ENCODE measurements at regions not wholly inside any gene's neighbourhood (a gene's known extent, or its start where the extent isn't known, plus 50 kb on each side); places are given as distances from the start of the nearest gene placed in this dataset.
"Not testable (repeated sequence)": the region's sequence is repeated elsewhere in the genome, so short reads cannot be mapped to it uniquely, and the experiment has no call there.

GRCh38 chr13:81275666-81276258 lies 934.8 kb upstream of the SPRY2 start:
- no peak overlapping the region for H3K4me3 ChIP-seq (ENCODE audit: low read length)
- H3K27me3 ChIP-seq (ENCODE audit: control insufficient read depth, insufficient read depth, low read length): no peaks in the 10 kb centered on the region
- no peak overlapping the region for H3K27ac ChIP-seq (ENCODE audit: low read length)
- peak; percentile 13 for DNase-seq (ENCODE audit: low read depth, low spot score)
- H3K36me3 ChIP-seq (ENCODE audit: control insufficient read depth, insufficient read depth, low read length): no peaks in the 10 kb centered on the region
- H3K9me3 ChIP-seq (ENCODE audit: control insufficient read depth, insufficient read depth, low read length): no peaks in the 10 kb centered on the region; the same call in 1 of the 2 replicates
- H3K4me1 ChIP-seq (ENCODE audit: control insufficient read depth, insufficient read depth, low read length): no peaks in the 10 kb centered on the region
- WGBS (ENCODE audit: insufficient coverage, insufficient read length): no CpG with 5 or more reads among the region's 8 CpGs

- Histone ChIP-seq H3K4me3 (ENCODE audit: low read length) (no peak overlapping the region), H3K27ac (ENCODE audit: low read length) (no peak overlapping the region), H3K4me1 (ENCODE audit: control insufficient read depth, insufficient read depth, low read length) (no peaks in the 10 kb centered on the region), H3K36me3 (ENCODE audit: control insufficient read depth, insufficient read depth, low read length) (no peaks in the 10 kb centered on the region), H3K27me3 (ENCODE audit: control insufficient read depth, insufficient read depth, low read length) (no peaks in the 10 kb centered on the region), H3K9me3 (ENCODE audit: control insufficient read depth, insufficient read depth, low read length) (no peaks in the 10 kb centered on the region)
- no peak for DNase-seq (ENCODE audit: low read depth, low spot score)
- WGBS (ENCODE audit: insufficient coverage, insufficient read length): no CpG with 5 or more reads among the region's 2 CpGs
Observed at GRCh38 chr13:81247711-81248110, 906.8 kb upstream of the SPRY2 start.

- Histone ChIP-seq H3K27ac (ENCODE audit: low read length) (no peak overlapping the region), H3K36me3 (ENCODE audit: control insufficient read depth, insufficient read depth, low read length) (no peaks in the 10 kb centered on the region), H3K4me3 (ENCODE audit: low read length) (no peak overlapping the region), H3K27me3 (ENCODE audit: control insufficient read depth, insufficient read depth, low read length) (no peaks in the 10 kb centered on the region), H3K4me1 (ENCODE audit: control insufficient read depth, insufficient read depth, low read length) (no peaks in the 10 kb centered on the region), H3K9me3 (ENCODE audit: control insufficient read depth, insufficient read depth, low read length) (no peaks in the 10 kb centered on the region)
- WGBS (ENCODE audit: insufficient coverage, insufficient read length): no CpG with 5 or more reads among the region's 6 CpGs
- DNase-seq (ENCODE audit: low read depth, low spot score): no peak
Observed at GRCh38 chr13:81246556-81246955, 905.6 kb upstream of the SPRY2 start.

GRCh38 chr13:81244011-81244410 lies 903.1 kb upstream of the SPRY2 start:
- Histone ChIP-seq H3K36me3 (ENCODE audit: control insufficient read depth, insufficient read depth, low read length) (no peaks in the 10 kb centered on the region), H3K4me3 (ENCODE audit: low read length) (no peak overlapping the region), H3K9me3 (ENCODE audit: control insufficient read depth, insufficient read depth, low read length) (no peaks in the 10 kb centered on the region), H3K27ac (ENCODE audit: low read length) (no peak overlapping the region), H3K27me3 (ENCODE audit: control insufficient read depth, insufficient read depth, low read length) (no peaks in the 10 kb centered on the region), H3K4me1 (ENCODE audit: control insufficient read depth, insufficient read depth, low read length) (no peaks in the 10 kb centered on the region)
- no peak for DNase-seq (ENCODE audit: low read depth, low spot score)
- no CpG with 5 or more reads among the region's 1 CpG for WGBS (ENCODE audit: insufficient coverage, insufficient read length)

- no peak overlapping the region for H3K4me3 ChIP-seq (ENCODE audit: low read length)
- no peaks in the 10 kb centered on the region for H3K27me3 ChIP-seq (ENCODE audit: control insufficient read depth, insufficient read depth, low read length)
- WGBS (ENCODE audit: insufficient coverage, insufficient read length): 100% methylated on average over 1 of the region's 2 CpGs
Observed at GRCh38 chr13:81230386-81230785, 889.5 kb upstream of the SPRY2 start.

GRCh38 chr13:81226830-81227229 lies 885.9 kb upstream of the SPRY2 start:
- WGBS (ENCODE audit: insufficient coverage, insufficient read length): no CpG with 5 or more reads among the region's 4 CpGs
- H3K36me3 ChIP-seq (ENCODE audit: control insufficient read depth, insufficient read depth, low read length); H3K4me3 ChIP-seq (ENCODE audit: low read length); H3K27me3 ChIP-seq (ENCODE audit: control insufficient read depth, insufficient read depth, low read length); H3K4me1 ChIP-seq (ENCODE audit: control insufficient read depth, insufficient read depth, low read length); H3K27ac ChIP-seq (ENCODE audit: low read length); H3K9me3 ChIP-seq (ENCODE audit: control insufficient read depth, insufficient read depth, low read length); DNase-seq (ENCODE audit: low read depth, low spot score): not testable (repeated sequence)

More at GRCh38 chr13:81230386-81230785, 889.5 kb upstream of the SPRY2 start:
- Histone ChIP-seq H3K36me3 (ENCODE audit: control insufficient read depth, insufficient read depth, low read length) (no peaks in the 10 kb centered on the region), H3K9me3 (ENCODE audit: control insufficient read depth, insufficient read depth, low read length) (no peaks in the 10 kb centered on the region), H3K27ac (ENCODE audit: low read length) (no peak overlapping the region), H3K4me1 (ENCODE audit: control insufficient read depth, insufficient read depth, low read length) (no peaks in the 10 kb centered on the region)
- DNase-seq (ENCODE audit: low read depth, low spot score): no peak

GRCh38 chr13:81224209-81224833 lies 883.4 kb upstream of the SPRY2 start:
- H3K9me3 ChIP-seq (ENCODE audit: control insufficient read depth, insufficient read depth, low read length): no peaks in the 10 kb centered on the region
- no peak overlapping the region for H3K27ac ChIP-seq (ENCODE audit: low read length)
- no peak overlapping the region for H3K4me3 ChIP-seq (ENCODE audit: low read length)
- H3K4me1 ChIP-seq (ENCODE audit: control insufficient read depth, insufficient read depth, low read length): no peaks in the 10 kb centered on the region
- WGBS (ENCODE audit: insufficient coverage, insufficient read length): no CpG with 5 or more reads among the region's 7 CpGs
- H3K36me3 ChIP-seq (ENCODE audit: control insufficient read depth, insufficient read depth, low read length): no peaks in the 10 kb centered on the region
- H3K27me3 ChIP-seq (ENCODE audit: control insufficient read depth, insufficient read depth, low read length): no peaks in the 10 kb centered on the region
- no peak for DNase-seq (ENCODE audit: low read depth, low spot score)

GRCh38 chr13:81223778-81224177 lies 882.9 kb upstream of the SPRY2 start:
- no peak for DNase-seq (ENCODE audit: low read depth, low spot score)
- Histone ChIP-seq H3K27me3 (ENCODE audit: control insufficient read depth, insufficient read depth, low read length) (no peaks in the 10 kb centered on the region), H3K4me3 (ENCODE audit: low read length) (no peak overlapping the region), H3K36me3 (ENCODE audit: control insufficient read depth, insufficient read depth, low read length) (no peaks in the 10 kb centered on the region), H3K27ac (ENCODE audit: low read length) (no peak overlapping the region), H3K4me1 (ENCODE audit: control insufficient read depth, insufficient read depth, low read length) (no peaks in the 10 kb centered on the region), H3K9me3 (ENCODE audit: control insufficient read depth, insufficient read depth, low read length) (no peaks in the 10 kb centered on the region)
- no CpG with 5 or more reads among the region's 6 CpGs for whole genome bisulfite sequencing (ENCODE audit: insufficient coverage, insufficient read length)

- Histone ChIP-seq H3K27ac (ENCODE audit: low read length) (no peak overlapping the region), H3K36me3 (ENCODE audit: control insufficient read depth, insufficient read depth, low read length) (no peaks in the 10 kb centered on the region), H3K4me1 (ENCODE audit: control insufficient read depth, insufficient read depth, low read length) (no peaks in the 10 kb centered on the region), H3K4me3 (ENCODE audit: low read length) (no peak overlapping the region), H3K27me3 (ENCODE audit: control insufficient read depth, insufficient read depth, low read length) (no peaks in the 10 kb centered on the region), H3K9me3 (ENCODE audit: control insufficient read depth, insufficient read depth, low read length) (no peaks in the 10 kb centered on the region)
- DNase-seq (ENCODE audit: low read depth, low spot score): no peak
- no CpG with 5 or more reads among the region's 2 CpGs for WGBS (ENCODE audit: insufficient coverage, insufficient read length)
Observed at GRCh38 chr13:81211713-81212112, 870.8 kb upstream of the SPRY2 start.

GRCh38 chr13:81207636-81208035 lies 866.7 kb upstream of the SPRY2 start:
- Histone ChIP-seq H3K27ac (ENCODE audit: low read length) (no peak overlapping the region), H3K4me1 (ENCODE audit: control insufficient read depth, insufficient read depth, low read length) (no peaks in the 10 kb centered on the region), H3K36me3 (ENCODE audit: control insufficient read depth, insufficient read depth, low read length) (no peaks in the 10 kb centered on the region), H3K27me3 (ENCODE audit: control insufficient read depth, insufficient read depth, low read length) (no peaks in the 10 kb centered on the region), H3K9me3 (ENCODE audit: control insufficient read depth, insufficient read depth, low read length) (no peaks in the 10 kb centered on the region), H3K4me3 (ENCODE audit: low read length) (no peak overlapping the region)
- DNase-seq (ENCODE audit: low read depth, low spot score): no peak
- WGBS (ENCODE audit: insufficient coverage, insufficient read length): no CpG with 5 or more reads among the region's 3 CpGs

- no peaks in the 10 kb centered on the region for H3K27me3 ChIP-seq (ENCODE audit: control insufficient read depth, insufficient read depth, low read length)
- no peaks in the 10 kb centered on the region for H3K9me3 ChIP-seq (ENCODE audit: control insufficient read depth, insufficient read depth, low read length)
- H3K4me1 ChIP-seq (ENCODE audit: control insufficient read depth, insufficient read depth, low read length): no peaks in the 10 kb centered on the region
- no peak overlapping the region for H3K4me3 ChIP-seq (ENCODE audit: low read length)
- DNase-seq (ENCODE audit: low read depth, low spot score): no peak
- H3K27ac ChIP-seq (ENCODE audit: low read length): no peak overlapping the region
- H3K36me3 ChIP-seq (ENCODE audit: control insufficient read depth, insufficient read depth, low read length): no peaks in the 10 kb centered on the region
Observed at GRCh38 chr13:81207231-81207630, 866.3 kb upstream of the SPRY2 start.
